Natural killer cell treated with Interleukin-12 subunit alpha and Interleukin-12 subunit beta and Interleukin-15 and Interleukin-18, amount 100 ng/mL, for 72 hours (primary cell): ENCODE measurements at regions not wholly inside any gene's neighbourhood (a gene's known extent, or its start where the extent isn't known, plus 50 kb on each side); places are given as distances from the start of the nearest gene placed in this dataset.

Source experiments
- ATAC-seq, 2 donors: fragments of 150-1000 bp; cut with Tn5 transposase in 1 of 2; sonication (Bioruptor Pico), chemical (Tn5 transposase) in 1 of 2; 2 replicates each; pipeline ENCODE4 v1.10.0; 2021
- DNase-seq: peaks from one replicate; pipeline ENCODE4 v3.0.0; 2022; ENCODE audit warnings: low spot score
- H3K27ac Mint-ChIP-seq, 2 donors: 1 replicate in 1 of 2; 2 replicates in 1 of 2; pipeline ENCODE4 v1.8.0; 2022; ENCODE audit warnings: mixed read lengths in 2 of 2, mild to moderate bottlenecking in 1 of 2, moderate library complexity in 1 of 2
- H3K27me3 Mint-ChIP-seq, 2 donors: 1 replicate in 1 of 2; 2 replicates in 1 of 2; pipeline ENCODE4 v1.8.0; 2022; ENCODE audit warnings: mixed read lengths in 2 of 2
- H3K36me3 Mint-ChIP-seq: one replicate; pipeline ENCODE4 v1.8.0; 2022; ENCODE audit warnings: mixed read lengths
- H3K4me1 Mint-ChIP-seq, 2 donors: 1 replicate in 1 of 2; 2 replicates in 1 of 2; pipeline ENCODE4 v1.8.0; 2022; ENCODE audit warnings: low read depth in 2 of 2, mixed read lengths in 2 of 2, mild to moderate bottlenecking in 1 of 2
- H3K4me3 Mint-ChIP-seq: one replicate; pipeline ENCODE4 v1.8.0; 2022; ENCODE audit warnings: mixed read lengths
- H3K9me3 Mint-ChIP-seq: 2 replicates; pipeline ENCODE4 v1.8.0; 2022; ENCODE audit warnings: mixed read lengths

DNA sequence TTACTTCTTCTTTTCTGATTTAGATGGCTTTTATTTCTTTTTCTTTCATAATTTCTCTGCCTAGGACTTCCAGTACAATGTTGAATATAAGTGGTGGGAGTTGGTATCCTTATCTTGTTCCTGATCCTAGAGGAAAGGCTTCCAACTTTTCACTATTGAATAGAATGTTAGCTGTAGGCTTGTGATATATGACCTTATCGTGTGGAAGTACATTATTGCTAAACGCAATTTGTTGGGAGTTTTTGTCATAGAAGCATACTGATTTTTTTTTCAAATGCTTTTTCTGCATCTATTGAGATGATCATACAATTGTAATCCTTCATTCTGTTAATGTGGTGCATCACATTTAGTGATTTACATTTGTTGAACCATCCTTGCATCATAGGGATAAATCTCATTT lies 79.5 kb downstream of the FASLG start:
- peaks cover 5 to 8% of the 10 kb centered on the region in 2 donors for H3K4me1 Mint-ChIP-seq
- H3K9me3 Mint-ChIP-seq, result no peaks in the 10 kb centered on the region
- H3K4me3 Mint-ChIP-seq, result no peak overlapping the region
- DNase-seq, result no peak
- H3K27ac Mint-ChIP-seq, result no peak overlapping the region
- no peaks in the 10 kb centered on the region for H3K36me3 Mint-ChIP-seq
- no peak for ATAC-seq
- peaks cover 0 to 6% of the 10 kb centered on the region in 2 donors for H3K27me3 Mint-ChIP-seq

DNA sequence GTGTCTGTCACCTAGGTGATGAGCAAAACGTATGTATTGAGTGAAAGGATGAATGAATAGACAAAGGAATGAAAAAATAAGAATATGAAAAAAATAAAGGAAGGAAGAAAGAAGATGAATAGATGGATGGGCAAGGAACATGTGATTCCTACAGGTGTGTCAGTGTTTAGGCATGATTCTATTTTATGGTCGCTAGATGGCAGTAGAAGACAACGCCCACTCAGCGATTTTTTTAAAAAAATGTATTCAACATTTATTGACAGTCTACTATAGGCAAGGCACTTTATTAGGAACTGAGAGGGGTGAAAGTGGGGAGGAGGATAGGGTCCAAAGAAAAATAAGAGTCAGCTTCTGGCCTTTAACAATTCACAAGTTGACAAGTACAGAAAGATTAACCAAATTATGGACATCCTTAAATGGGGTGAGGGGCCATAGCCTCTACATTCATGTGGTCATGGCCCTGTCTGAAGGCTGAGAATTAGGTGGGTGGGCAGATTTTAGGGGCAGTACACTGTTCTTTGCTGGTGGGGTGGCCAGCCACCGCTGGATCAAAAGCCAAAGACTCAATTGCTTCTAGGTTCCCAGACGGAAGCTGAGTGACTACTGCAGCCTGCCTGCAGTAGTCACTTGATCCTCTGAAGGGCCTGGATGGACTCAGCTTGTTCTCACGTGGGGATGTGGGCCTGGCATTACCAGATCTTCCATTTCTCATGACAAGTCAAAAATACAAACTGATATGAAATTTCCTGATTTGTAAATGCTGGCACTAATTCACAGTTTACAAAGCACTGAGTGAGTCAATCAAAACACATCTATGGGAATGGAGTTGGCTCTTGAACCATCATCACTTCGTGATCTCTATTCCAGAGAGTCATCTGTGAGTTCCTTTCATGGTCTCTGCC lies 83.9 kb downstream of the FASLG start:
- H3K4me3 Mint-ChIP-seq, result no peak overlapping the region
- no peak for ATAC-seq

GRCh38 chr1:172745014-172745413 lies 86.1 kb downstream of the FASLG start:
- peak overlapping the region; percentile 62 for H3K4me3 Mint-ChIP-seq
- H3K4me1 Mint-ChIP-seq, result peaks cover 32 to 39% of the 10 kb centered on the region in 2 donors
- ATAC-seq, result peak; percentile 85
- H3K36me3 Mint-ChIP-seq, result no peaks in the 10 kb centered on the region
- peak overlapping the region; percentile 54 to 59 for H3K27ac Mint-ChIP-seq
- peak; percentile 69 for DNase-seq
- H3K9me3 Mint-ChIP-seq, result peaks cover 2% of the 10 kb centered on the region
- H3K27me3 Mint-ChIP-seq, result peaks cover 0 to 2% of the 10 kb centered on the region in 2 donors

More for the DNA sequence above, 83.9 kb downstream of the FASLG start:
- Mint-ChIP-seq H3K4me1 (peaks cover 32 to 39% of the 10 kb centered on the region in 2 donors), H3K27ac (peak overlapping the region; percentile 38 to 80), H3K36me3 (no peaks in the 10 kb centered on the region), H3K9me3 (peaks cover 2% of the 10 kb centered on the region), H3K27me3 (peaks cover 0 to 6% of the 10 kb centered on the region in 2 donors)
- no peak for DNase-seq

DNA sequence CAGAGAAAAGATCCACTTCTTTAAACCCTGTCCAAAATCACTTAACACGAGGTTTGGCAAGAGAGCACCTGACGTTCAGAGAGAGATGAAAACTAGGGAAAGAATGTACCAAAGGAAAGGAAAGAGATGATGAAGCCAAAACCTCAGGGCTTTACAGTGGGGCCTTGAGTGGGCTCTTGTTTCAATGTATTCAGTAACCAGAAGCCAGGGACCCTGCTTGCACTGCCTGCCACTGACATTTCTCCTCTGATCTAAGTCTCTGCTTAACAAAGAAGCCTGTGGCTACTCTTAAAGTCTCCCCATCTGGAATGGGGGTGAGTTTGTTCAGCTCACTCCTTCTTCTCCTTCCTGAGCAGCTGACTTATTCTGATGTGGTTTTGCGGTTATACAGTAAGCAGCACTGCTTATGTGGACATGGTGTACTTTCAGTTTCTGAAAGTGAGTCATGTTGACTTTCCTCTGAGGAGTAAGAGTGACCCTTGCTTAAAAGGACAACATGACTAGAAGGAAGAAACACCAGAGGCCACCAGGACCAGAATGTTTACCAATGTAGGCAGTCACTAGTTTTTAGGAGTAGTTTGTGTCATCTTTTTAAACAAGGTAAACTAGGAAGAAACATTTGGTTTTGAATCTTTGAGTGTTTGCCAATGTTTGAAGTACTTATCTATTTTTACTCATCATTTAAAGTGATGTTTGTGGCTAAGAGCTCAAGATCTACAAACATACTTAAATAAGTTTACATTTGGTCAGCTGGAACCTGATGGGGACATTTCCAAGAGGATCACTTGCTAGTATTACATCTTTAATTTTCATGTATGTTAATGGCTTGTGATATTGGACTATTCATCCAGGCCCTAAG lies 87.4 kb downstream of the FASLG start:
- ATAC-seq (peak; percentile 87 to 94), DNase-seq (peak; percentile 84)
- H3K36me3 Mint-ChIP-seq, result no peaks in the 10 kb centered on the region
- no peaks in the 10 kb centered on the region for H3K27me3 Mint-ChIP-seq
- H3K27ac Mint-ChIP-seq, result peak overlapping the region; percentile 54 to 59
- H3K9me3 Mint-ChIP-seq, result peaks cover 2% of the 10 kb centered on the region
- H3K4me3 Mint-ChIP-seq, result peak overlapping the region; percentile 62
- H3K4me1 Mint-ChIP-seq, result peaks cover 32 to 39% of the 10 kb centered on the region in 2 donors

GRCh38 chr1:172748201-172748600 lies 89.3 kb downstream of the FASLG start:
- no peak overlapping the region for H3K4me3 Mint-ChIP-seq
- DNase-seq (no peak), ATAC-seq (no peak)
- H3K4me1 Mint-ChIP-seq, result peaks cover 27 to 32% of the 10 kb centered on the region in 2 donors
- H3K27ac Mint-ChIP-seq, result peak overlapping the region in 1 of 2 donors; percentile 26
- peaks cover 2% of the 10 kb centered on the region for H3K9me3 Mint-ChIP-seq
- no peaks in the 10 kb centered on the region for H3K27me3 Mint-ChIP-seq
- H3K36me3 Mint-ChIP-seq, result no peaks in the 10 kb centered on the region

GRCh38 chr1:172751683-172752082 lies 92.8 kb downstream of the FASLG start:
- peaks cover 9 to 17% of the 10 kb centered on the region in 2 donors for H3K4me1 Mint-ChIP-seq
- DNase-seq, result no peak
- H3K36me3 Mint-ChIP-seq, result no peaks in the 10 kb centered on the region
- H3K4me3 Mint-ChIP-seq, result no peak overlapping the region
- H3K27ac Mint-ChIP-seq, result peak overlapping the region in 1 of 2 donors; percentile 24
- no peak for ATAC-seq
- H3K9me3 Mint-ChIP-seq, result peaks cover 2% of the 10 kb centered on the region
- H3K27me3 Mint-ChIP-seq, result peaks cover 0 to 11% of the 10 kb centered on the region in 2 donors

GRCh38 chr1:172753964-172754363 lies 95.1 kb downstream of the FASLG start:
- peaks cover 0 to 18% of the 10 kb centered on the region in 2 donors for H3K4me1 Mint-ChIP-seq
- H3K27ac Mint-ChIP-seq, result no peak overlapping the region
- ATAC-seq (peak in 1 of 2 donors; percentile 70), DNase-seq (no peak)
- no peaks in the 10 kb centered on the region for H3K36me3 Mint-ChIP-seq
- no peaks in the 10 kb centered on the region for H3K9me3 Mint-ChIP-seq
- H3K4me3 Mint-ChIP-seq, result no peak overlapping the region
- H3K27me3 Mint-ChIP-seq, result peaks cover 14 to 17% of the 10 kb centered on the region in 2 donors

DNA sequence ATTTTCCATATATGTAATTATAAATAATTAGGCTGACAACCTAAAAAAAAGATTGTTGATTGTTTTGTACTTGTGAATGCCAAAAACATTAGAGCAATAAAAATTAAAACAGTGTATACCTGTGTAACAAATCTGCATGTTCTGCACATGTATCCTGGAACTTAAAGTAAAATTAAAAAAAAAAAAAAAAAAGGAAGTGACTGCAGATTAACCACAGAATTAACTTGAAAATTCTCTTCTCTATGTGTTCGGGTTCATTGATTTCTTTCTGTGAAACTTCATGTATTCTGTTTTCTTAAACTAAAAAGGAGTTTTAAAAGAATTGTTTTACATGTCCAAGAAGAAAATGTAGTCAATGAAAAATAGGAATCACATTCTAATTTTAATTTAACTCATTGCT lies 95.7 kb downstream of the FASLG start:
- DNase-seq (no peak), ATAC-seq (no peak)
- no peaks in the 10 kb centered on the region for H3K9me3 Mint-ChIP-seq
- H3K27ac Mint-ChIP-seq, result no peak overlapping the region
- H3K36me3 Mint-ChIP-seq, result no peaks in the 10 kb centered on the region
- no peak overlapping the region for H3K4me3 Mint-ChIP-seq
- H3K27me3 Mint-ChIP-seq, result peaks cover 14 to 17% of the 10 kb centered on the region in 2 donors
- peaks cover 0 to 18% of the 10 kb centered on the region in 2 donors for H3K4me1 Mint-ChIP-seq

- ATAC-seq (no peak), DNase-seq (no peak)
- H3K9me3 Mint-ChIP-seq, result no peaks in the 10 kb centered on the region
- H3K36me3 Mint-ChIP-seq, result no peaks in the 10 kb centered on the region
- peaks cover under 1 to 18% of the 10 kb centered on the region in 2 donors for H3K4me1 Mint-ChIP-seq
- no peak overlapping the region for H3K4me3 Mint-ChIP-seq
- no peak overlapping the region for H3K27ac Mint-ChIP-seq
- H3K27me3 Mint-ChIP-seq, result peaks cover 14 to 17% of the 10 kb centered on the region in 2 donors
Measured at GRCh38 chr1:172755099-172755498, 96.2 kb downstream of the FASLG start.

DNA sequence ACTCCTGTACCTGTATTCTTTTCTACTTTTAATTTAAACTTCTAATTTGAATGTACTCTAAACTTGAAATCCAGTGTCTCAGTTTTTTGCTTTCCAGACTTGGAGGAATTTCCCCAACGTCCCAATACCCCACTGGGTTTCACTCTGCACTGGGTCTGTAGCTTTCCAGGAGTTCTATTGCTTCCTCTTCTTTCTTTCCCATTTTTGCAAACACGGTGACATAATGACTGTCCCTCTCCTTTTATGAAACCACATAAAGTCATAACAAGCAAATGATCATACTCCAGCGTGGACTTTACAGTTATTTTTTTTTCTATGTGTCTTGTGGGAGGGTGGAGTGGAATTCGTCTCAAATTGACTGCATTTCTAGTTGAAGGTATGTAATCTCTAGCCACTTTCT lies 97.1 kb downstream of the FASLG start:
- Mint-ChIP-seq H3K27ac (no peak overlapping the region), H3K27me3 (peaks cover 14 to 17% of the 10 kb centered on the region in 2 donors), H3K36me3 (no peaks in the 10 kb centered on the region), H3K9me3 (no peaks in the 10 kb centered on the region), H3K4me3 (peak overlapping the region; percentile 1), H3K4me1 (peaks cover 5 to 22% of the 10 kb centered on the region in 2 donors)
- DNase-seq (no peak), ATAC-seq (no peak)

- Mint-ChIP-seq H3K9me3 (no peaks in the 10 kb centered on the region), H3K4me3 (no peak overlapping the region), H3K27me3 (peaks cover 14 to 17% of the 10 kb centered on the region in 2 donors), H3K36me3 (no peaks in the 10 kb centered on the region), H3K27ac (peak overlapping the region in 1 of 2 donors; percentile 26), H3K4me1 (peaks cover 5 to 22% of the 10 kb centered on the region in 2 donors)
- ATAC-seq, result no peak
- DNase-seq, result no peak
Measured at GRCh38 chr1:172758259-172758658, 99.4 kb downstream of the FASLG start.

- ATAC-seq (no peak), DNase-seq (no peak)
- peaks cover 5 to 22% of the 10 kb centered on the region in 2 donors for H3K4me1 Mint-ChIP-seq
- no peak overlapping the region for H3K27ac Mint-ChIP-seq
- no peak overlapping the region for H3K4me3 Mint-ChIP-seq
- peaks cover 14 to 15% of the 10 kb centered on the region in 2 donors for H3K27me3 Mint-ChIP-seq
- no peaks in the 10 kb centered on the region for H3K36me3 Mint-ChIP-seq
- H3K9me3 Mint-ChIP-seq, result no peaks in the 10 kb centered on the region
Measured at GRCh38 chr1:172760121-172760520, 101.2 kb downstream of the FASLG start.

DNA sequence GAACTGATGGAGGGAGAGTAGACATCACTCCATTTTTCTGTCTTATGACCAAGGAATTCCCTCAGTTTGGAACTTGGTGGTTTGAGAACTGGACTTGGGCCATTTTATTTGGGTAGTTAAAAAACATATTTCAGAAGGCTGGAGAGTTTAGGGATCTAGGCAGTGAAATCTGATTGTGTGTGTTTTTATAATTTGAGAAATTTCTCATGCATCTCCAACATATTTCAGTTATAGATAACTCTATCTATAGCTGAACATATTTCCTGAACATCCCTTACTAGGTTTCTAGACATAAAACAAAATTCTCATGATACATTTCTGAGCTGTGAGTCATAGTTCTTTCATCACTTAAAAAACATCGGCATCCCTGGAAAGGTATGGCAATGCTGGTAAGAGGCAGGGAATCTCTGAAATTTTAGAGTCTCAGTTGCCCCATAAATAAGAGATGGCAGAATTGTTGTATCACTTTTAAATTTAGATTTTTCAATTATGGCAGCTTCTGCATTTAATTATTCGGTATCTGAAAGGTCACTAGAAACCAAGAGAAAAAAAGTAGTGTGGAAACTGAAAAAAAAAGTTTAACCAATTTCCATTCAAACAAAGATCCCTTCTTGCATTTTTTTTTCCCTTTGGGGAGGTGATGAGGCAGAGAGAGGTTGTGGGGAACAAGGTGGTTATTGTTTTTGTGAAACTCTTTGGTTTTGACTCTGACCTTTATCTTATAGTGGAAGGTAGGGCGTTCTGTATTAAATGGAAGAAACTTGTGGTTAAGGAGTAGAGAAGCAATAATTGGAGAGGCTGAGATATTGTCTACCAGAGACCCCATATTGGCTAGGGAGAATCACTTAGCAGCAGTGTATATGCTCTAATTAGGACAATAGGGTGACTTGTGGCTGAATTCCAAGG lies 102.9 kb downstream of the FASLG start:
- peaks cover 5 to 17% of the 10 kb centered on the region in 2 donors for H3K4me1 Mint-ChIP-seq
- no peak overlapping the region for H3K4me3 Mint-ChIP-seq

More for the DNA sequence above, 102.9 kb downstream of the FASLG start:
- Mint-ChIP-seq H3K27me3 (peaks cover 5 to 14% of the 10 kb centered on the region in 2 donors), H3K9me3 (no peaks in the 10 kb centered on the region), H3K36me3 (no peaks in the 10 kb centered on the region), H3K27ac (no peak overlapping the region)
- DNase-seq (no peak), ATAC-seq (no peak)
